ENCODE measurements at regions not wholly inside any gene's neighbourhood (a gene's known extent, or its start where the extent isn't known, plus 50 kb on each side); places are given as distances from the start of the nearest gene placed in this dataset.

DNA sequence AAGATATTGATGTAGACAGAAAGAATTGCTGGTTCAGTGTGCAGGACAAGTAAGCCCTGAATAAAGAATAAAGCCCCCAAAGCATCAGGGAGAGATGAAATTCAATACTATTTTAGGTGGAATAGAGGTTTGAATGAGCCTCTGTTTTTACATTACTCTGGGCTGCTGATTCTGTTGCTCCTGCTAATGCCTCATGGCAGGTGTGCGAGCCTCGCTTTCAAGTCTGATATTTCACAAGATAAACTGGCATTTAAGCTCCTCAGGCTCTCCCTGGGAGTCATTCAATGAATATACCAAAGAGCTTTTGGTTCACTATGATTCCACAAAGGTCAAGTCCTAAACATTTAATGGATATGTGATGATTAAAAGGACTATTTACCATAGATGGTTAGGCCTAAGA is 601.0 kb upstream of the SLC39A10 start:
- no peak for DNase-seq (ENCODE audit: low read depth, low spot score)
- in situ Hi-C loops (cut with HindIII; ENCODE audit: low pct_unique_long_range_greater_than_20kb, low sequenced_read_pairs): no loop called here

DNA sequence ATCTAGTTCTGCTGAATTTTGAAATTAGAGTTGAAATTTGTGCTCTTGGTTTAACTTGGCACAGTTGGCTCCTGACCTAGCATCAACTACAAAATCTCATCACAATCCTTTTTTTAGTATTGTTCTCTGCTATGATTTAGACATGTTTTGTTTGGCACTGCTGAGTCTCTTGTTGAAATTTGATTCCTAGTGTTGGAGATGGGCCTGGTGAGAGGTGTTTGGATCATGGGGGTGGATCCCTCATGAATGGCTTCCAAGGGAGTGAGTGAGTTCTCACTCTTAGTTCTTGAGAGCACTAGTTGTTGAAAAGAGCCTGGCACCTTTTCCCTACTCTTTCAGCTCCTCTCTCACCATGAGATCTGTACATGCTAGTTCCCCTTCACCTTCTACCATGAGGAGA is 605.6 kb upstream of the SLC39A10 start:
- DNase-seq (ENCODE audit: low read depth, low spot score): no peak
- in situ Hi-C loops (cut with HindIII; ENCODE audit: low pct_unique_long_range_greater_than_20kb, low sequenced_read_pairs): no loop called here

DNA sequence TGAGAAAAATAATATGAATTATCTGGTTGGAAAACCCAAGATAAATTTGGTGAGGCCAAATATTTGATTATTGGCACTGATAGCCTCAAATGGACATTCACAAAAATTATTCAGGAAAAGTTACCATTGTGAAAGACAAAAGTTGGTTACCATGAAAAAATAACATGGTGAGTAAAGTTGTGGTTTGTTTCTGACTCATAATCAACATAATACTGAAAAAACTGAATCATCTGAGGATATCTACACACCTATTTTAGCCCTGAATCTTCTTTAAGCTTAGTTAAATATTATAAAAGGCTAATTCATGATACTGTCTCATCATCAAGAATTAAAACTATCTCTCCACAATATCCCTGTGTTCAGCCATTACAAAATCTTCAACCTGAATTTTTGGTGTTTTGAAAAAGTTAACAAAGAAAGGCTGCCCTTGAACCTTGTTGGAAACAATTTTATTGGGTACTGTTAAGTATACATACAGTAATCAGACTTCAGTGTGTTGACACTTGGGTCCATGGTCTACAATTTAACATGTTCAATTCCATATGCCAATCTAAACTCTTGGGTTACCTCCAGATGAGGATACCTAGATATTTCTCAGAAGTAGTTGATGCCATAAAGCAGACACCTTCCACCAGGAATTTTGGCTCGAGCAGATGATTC is 607.5 kb upstream of the SLC39A10 start:
- in situ Hi-C loops (cut with HindIII; ENCODE audit: low pct_unique_long_range_greater_than_20kb, low sequenced_read_pairs): no loop called here
- no peak for DNase-seq (ENCODE audit: low read depth, low spot score)

DNA sequence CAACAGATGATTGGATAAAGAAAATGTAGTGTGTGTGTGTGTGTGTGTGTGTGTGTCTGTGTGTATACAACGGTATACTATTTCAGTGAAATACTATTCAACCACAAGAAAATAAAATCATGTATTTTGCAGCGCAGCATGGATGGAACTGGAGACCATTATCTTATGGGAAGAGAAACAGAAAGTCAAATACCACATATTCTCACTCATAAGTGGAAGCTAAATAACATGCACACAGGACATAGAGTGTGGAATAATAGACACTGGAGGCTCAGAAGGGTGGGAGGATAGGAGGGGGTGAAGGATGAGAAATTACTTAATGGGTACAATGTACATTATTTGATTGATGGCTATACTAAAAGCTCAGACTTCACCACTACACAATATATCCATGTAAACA is 609.1 kb upstream of the SLC39A10 start:
- no peak for DNase-seq (ENCODE audit: low read depth, low spot score)
- in situ Hi-C loops (cut with HindIII; ENCODE audit: low pct_unique_long_range_greater_than_20kb, low sequenced_read_pairs): no loop called here

DNA sequence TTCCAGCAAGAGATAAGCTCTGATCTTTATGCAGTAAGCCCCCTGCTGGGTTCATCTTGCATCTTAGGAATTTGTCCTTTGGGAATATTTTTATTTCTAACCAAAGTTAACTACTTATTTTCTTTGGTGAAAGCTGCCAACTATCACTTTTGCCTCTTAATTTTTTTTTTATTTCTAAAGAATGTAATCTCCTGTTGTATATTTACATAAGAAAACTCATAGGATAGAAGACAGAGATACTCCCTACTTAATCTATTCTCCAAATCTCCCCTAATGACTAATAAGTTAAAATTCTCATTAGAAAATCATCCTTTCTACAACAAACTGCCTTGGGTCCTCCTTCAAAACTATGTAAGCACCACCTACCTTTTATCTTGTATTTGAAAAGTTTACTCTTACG is 612.2 kb upstream of the SLC39A10 start:
- in situ Hi-C loops (cut with HindIII; ENCODE audit: low pct_unique_long_range_greater_than_20kb, low sequenced_read_pairs): no loop called here
- DNase-seq (ENCODE audit: low read depth, low spot score): no peak

DNA sequence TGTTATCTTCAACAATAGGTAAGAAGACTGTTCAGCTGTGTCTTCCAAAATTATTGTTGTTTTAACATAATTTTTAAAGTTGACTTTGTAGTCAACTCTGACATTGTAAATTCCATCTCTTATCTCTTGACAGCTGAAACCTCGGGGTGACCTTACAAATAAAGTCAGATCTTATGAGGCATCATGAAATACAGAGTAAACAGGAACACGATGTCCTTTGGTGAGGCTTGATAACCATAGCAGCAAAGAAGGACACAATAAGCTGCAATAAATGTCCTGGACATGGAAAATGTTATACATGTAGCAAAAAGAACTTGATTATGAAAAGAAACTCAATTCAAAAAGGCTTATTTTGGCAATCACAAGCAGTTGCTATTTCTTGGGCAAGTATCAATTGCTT is 618.9 kb upstream of the SLC39A10 start:
- in situ Hi-C loops (cut with HindIII; ENCODE audit: low pct_unique_long_range_greater_than_20kb, low sequenced_read_pairs): no loop called here
- no peak for DNase-seq (ENCODE audit: low read depth, low spot score)

DNA sequence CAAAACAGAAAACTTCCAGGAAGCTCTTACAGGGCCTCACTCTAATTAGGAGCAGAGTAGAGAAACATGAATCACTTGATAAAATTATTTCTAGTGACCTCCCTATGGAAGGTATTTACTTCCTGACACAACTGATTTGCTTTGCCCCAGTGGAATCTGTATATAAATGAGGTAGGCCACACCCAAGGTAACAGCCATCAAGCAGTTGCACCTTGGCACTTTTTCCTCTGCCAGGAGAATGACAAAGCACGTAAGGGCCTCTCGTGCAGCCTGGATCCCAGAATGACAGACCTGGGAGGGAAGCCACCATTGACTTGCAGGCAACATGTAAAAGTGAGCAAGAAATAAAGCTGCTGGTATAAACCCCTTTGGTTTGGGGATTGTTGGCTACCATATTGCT is 620.0 kb upstream of the SLC39A10 start:
- no peak for DNase-seq (ENCODE audit: low read depth, low spot score)
- in situ Hi-C loops (cut with HindIII; ENCODE audit: low pct_unique_long_range_greater_than_20kb, low sequenced_read_pairs): no loop called here

DNA sequence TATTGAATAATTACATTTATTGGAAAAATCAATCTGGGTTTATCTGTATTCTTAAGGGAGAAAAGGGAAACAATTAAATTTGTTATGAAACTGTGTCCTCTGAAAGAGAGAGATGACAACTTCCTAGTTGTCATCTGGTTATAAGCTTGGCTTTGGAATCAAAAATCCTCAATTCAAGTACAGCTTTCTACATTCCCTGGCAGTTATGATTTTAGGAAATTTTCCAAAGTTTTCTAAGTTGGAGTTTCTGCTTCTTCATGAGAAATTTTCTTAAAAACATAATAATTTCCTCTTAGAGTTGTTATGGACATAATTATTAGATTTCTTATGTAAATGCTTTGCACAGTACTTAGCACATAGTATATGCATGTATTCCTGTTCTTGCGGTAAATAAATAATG is 625.6 kb upstream of the SLC39A10 start:
- in situ Hi-C loops (cut with HindIII; ENCODE audit: low pct_unique_long_range_greater_than_20kb, low sequenced_read_pairs): no loop called here
- DNase-seq (ENCODE audit: low read depth, low spot score): no peak

DNA sequence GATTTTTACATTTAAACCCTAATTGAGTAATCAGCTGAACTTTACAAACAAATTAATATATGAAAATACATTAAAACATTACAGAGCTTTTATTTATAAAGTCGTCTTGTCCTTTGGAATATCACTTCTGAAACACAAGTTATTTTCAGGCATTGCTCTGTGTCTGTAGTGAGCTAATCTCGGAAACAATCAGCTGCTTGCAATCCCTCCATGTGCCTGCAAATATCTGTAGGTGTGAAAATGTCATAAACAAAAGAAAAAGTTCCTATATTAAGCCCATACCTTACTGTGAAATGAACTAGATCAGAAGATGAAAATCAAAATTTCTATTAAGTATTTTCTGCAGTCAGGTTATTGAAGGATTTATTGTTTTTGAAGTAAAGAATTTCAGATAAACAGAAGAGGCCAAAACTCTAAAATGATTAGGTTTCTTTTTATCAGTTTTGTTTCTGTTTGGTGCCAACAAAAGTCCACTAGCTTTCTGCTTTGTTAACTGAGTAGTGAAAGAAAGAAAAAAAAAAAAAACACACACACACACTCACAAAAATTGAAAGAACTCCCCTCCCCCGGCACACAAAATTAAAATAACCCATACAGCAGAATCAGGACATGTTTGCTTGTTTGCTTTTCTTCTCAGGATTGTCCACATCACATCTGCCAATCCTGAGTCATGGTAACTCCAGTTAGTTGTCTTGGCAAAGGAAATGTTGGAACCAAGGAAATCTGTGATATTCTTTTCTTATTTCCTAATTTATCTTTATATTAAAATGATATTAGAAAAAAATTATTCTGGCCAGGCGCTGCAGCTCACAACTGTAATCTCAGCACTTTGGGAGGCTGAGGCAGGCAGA is 627.0 kb upstream of the SLC39A10 start:
- no peak for DNase-seq (ENCODE audit: low read depth, low spot score)
- in situ Hi-C loops (cut with HindIII; ENCODE audit: low pct_unique_long_range_greater_than_20kb, low sequenced_read_pairs): no loop called here

DNA sequence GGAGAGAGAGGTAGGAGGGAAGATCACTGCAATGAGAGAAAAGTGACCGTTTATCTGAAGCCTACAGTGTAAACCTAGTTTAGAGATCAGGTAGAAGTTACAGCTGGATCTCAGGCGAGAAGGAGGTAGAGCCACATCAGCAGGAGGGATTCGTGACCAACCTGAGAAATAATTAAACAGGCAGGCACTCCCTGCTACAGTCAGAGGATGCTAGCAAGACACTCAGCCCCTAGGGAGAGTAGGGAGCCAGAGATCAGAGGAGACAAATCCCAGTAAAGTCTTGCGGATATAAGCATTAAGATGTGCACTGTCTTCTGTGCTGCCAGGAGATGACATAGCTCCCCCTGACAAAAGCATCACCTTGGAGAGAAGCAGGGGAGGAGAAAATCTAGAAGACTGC is 629.1 kb upstream of the SLC39A10 start:
- in situ Hi-C loops (cut with HindIII; ENCODE audit: low pct_unique_long_range_greater_than_20kb, low sequenced_read_pairs): no loop called here
- no peak for DNase-seq (ENCODE audit: low read depth, low spot score)

DNA sequence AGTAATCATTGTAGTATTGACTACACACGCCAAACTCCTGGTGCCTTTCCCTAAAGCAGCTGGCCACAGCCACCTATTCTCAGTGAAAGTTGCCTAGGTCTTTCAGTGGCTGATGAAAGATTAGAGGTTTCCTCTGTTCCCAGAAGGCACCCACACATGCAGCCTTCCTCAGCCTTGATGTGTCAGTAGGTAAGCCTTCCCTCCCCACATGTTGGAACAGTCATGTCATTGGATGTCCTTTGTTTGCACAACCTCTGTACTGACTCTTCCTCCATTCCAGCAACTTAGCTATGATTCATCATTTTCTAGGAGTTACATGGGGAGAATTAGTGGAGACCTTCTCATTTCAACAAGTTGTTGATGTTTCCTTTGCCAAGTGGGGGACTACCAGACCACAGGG is 630.8 kb upstream of the SLC39A10 start:
- no peak for DNase-seq (ENCODE audit: low read depth, low spot score)
- in situ Hi-C loops (cut with HindIII; ENCODE audit: low pct_unique_long_range_greater_than_20kb, low sequenced_read_pairs): no loop called here

DNA sequence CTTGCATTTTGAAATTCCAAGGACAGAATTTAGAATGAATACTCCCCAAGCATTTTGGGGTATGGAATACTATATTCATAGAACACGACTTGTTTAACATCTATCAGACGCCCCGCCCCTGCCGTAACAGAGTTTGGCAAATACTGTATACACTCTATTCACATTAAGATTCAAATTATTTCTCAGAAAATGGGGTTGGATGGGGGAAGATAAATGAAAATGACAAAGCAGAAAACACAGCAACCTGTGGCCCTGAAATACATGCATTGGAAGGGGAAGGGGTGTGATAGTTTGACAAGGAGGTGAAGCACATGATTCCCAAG is 634.6 kb upstream of the SLC39A10 start:
- in situ Hi-C loops (cut with HindIII; ENCODE audit: low pct_unique_long_range_greater_than_20kb, low sequenced_read_pairs): no loop called here
- DNase-seq (ENCODE audit: low read depth, low spot score): no peak

DNA sequence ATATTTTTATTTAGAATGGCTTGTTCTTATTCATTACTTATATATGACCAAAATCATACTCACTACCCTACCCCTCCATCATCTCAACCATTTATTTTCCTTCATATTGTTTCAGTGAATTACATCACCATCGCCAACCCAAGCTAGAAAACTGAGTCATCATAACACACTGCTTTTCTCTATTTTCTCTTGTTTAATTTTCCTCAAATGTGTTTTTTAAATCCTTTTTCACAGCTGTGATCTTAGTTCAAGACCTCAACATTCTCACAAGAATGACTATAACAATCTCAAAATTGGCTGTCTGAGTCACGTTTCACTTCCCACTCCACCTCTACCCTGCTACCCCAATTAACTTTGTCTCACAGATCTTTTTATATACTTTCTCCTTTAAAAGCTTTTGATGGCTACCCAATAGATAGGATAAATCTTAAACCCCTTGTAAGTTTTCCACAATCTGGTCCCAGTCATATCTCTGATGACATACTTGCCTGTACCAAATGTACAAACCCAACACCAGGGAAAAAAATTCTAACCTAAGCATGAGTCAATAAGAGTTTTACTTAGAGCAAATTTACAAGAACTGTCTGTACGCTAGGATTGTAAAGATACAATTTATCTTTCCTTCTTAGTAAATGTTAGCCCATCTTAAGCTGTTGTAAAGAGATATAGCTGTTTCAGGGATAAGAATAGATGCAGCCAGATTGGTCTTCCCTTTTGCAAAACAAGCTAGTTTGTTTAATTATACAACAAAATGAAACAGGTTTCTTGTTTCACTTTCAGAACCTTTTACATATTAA is 635.1 kb upstream of the SLC39A10 start:
- no peak for DNase-seq (ENCODE audit: low read depth, low spot score)
- in situ Hi-C loops (cut with HindIII; ENCODE audit: low pct_unique_long_range_greater_than_20kb, low sequenced_read_pairs): no loop called here

DNA sequence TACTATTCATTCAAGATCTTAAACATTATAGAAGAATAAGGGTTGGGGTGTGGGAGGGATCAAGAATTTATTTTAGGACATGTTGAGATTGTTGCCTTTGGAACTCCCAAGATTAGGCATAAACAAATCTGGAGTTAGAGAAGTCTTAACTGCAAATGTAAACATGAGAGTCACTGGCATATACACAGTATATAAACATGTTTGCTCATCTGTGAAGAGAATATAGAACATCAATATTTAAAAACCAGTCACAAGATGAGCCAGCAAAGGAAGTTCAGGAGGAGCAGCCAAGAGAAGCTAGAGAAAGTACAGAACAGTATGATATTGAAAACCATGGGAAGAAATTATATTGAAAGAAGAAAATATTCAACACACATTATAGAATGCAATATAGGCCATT is 638.6 kb upstream of the SLC39A10 start:
- in situ Hi-C loops (cut with HindIII; ENCODE audit: low pct_unique_long_range_greater_than_20kb, low sequenced_read_pairs): no loop called here
- no peak for DNase-seq (ENCODE audit: low read depth, low spot score)

DNA sequence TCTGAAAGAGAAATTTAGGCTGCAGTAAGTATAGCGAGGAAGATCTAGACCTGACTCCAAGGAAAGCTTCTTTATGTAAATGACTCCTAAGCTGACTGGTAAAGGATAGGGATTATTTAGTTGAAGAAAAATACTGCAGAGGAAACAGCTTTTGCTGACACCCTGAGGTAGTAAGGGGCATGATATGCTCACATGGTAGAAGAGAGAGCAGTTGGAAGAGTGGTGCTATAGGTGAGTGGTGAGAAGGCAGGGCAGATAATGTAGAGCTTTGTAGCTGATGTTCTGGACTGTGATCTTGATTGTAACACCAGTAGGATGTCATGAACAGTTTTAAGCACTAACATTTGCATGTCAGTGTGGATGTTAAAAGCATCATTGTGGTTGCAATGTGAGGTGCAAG is 639.1 kb upstream of the SLC39A10 start:
- DNase-seq (ENCODE audit: low read depth, low spot score): no peak
- in situ Hi-C loops (cut with HindIII; ENCODE audit: low pct_unique_long_range_greater_than_20kb, low sequenced_read_pairs): no loop called here

DNA sequence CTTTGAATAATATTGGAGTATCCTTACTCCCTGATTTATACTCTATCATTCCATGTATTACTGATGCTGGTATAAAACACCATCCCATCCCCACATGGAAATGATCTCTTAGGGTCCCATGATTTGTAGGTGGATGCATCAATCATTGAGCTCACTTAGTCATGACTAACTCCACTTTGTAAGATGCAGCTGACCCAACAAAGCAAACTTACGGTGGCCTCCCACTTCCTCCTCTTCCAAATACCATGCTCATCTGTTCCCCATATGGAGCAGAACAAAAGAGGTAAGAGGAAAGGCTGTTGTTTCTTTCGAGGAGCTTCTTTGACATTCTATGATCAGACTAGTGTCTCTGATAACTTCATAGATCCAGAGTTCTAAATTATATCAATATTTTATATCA is 640.2 kb upstream of the SLC39A10 start:
- in situ Hi-C loops (cut with HindIII; ENCODE audit: low pct_unique_long_range_greater_than_20kb, low sequenced_read_pairs): no loop called here
- no peak for DNase-seq (ENCODE audit: low read depth, low spot score)

DNA sequence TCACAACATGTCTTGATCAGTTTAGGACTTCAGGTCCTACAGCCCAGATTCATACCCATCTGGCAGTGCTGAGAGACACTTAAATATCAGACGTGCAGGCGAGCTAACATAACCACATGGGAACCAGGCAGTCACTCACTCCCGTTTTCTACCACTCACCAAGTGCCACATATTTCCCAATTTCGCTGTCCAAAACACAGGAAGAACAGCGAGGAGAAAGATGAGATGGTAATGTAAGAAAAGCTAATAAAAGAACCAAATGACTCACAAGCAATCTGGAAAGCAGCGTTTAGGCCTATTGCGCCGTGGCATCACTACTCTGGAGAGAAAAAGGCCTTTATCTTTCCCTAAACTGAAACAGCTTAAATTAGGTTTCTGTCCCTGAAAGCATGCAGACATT is 647.8 kb upstream of the SLC39A10 start:
- no peak for DNase-seq (ENCODE audit: low read depth, low spot score)
- in situ Hi-C loops (cut with HindIII; ENCODE audit: low pct_unique_long_range_greater_than_20kb, low sequenced_read_pairs): no loop called here

DNA sequence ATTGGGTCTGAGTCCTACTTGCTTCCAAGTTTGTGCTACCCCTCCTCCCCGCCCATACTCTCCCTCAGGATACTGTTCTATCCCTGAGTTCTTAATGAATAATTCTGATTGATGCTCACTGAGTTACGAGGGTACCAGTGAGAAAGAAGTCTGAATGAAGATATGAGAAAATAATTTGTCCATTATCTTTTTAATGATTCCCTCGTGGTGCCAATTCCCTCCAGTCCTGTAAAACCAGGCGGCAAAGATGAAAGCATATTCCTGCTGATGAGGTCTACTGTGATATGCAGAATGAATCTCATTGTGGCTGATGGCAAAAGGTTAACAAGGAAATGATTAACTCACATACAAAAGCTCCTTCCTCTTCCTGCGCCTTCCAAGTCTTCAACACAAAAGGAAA is 650.2 kb upstream of the SLC39A10 start:
- in situ Hi-C loops (cut with HindIII; ENCODE audit: low pct_unique_long_range_greater_than_20kb, low sequenced_read_pairs): no loop called here
- no peak for DNase-seq (ENCODE audit: low read depth, low spot score)
